HG02870 (cell line): ENCODE measurements at regions not wholly inside any gene's neighbourhood (a gene's known extent, or its start where the extent isn't known, plus 50 kb on each side); places are given as distances from the start of the nearest gene placed in this dataset.
"Not testable (repeated sequence)": the region's sequence is repeated elsewhere in the genome, so short reads cannot be mapped to it uniquely, and the experiment has no call there.

ENCODE experiments used
- ATAC-seq: cut with Tn5 transposase; IDR thresholded peaks from one replicate; pipeline ENCODE4 v1.9.1; 2021; ENCODE audit warnings: mild to moderate bottlenecking, moderate library complexity; ENCODE audit not compliant: unreplicated experiment

- no peak for ATAC-seq
Observed at GRCh38 chr1:193919827-193920226, 733.4 kb upstream of the B3GALT2 start.

GRCh38 chr1:193916452-193916851, 730.0 kb upstream of the B3GALT2 start:
- no peak for ATAC-seq

- ATAC-seq: no peak
Observed at GRCh38 chr1:193914871-193915270, 728.5 kb upstream of the B3GALT2 start.

GRCh38 chr1:193909406-193910082, 723.1 kb upstream of the B3GALT2 start:
- ATAC-seq: no peak

GRCh38 chr1:193905288-193906085, 719.1 kb upstream of the B3GALT2 start:
- ATAC-seq: no peak

- ATAC-seq: no peak
Observed at GRCh38 chr1:193891788-193892187, 705.4 kb upstream of the B3GALT2 start.

- ATAC-seq: no peak
Observed at GRCh38 chr1:193890935-193891334, 704.5 kb upstream of the B3GALT2 start.

- no peak for ATAC-seq
Observed at GRCh38 chr1:193884848-193885558, 698.6 kb upstream of the B3GALT2 start.

GRCh38 chr1:193877920-193878319, 691.5 kb upstream of the B3GALT2 start:
- not testable (repeated sequence) for ATAC-seq

- ATAC-seq: no peak
Observed at GRCh38 chr1:193868425-193868824, 682.0 kb upstream of the B3GALT2 start.

- ATAC-seq: no peak
Observed at GRCh38 chr1:193856261-193856660, 669.8 kb upstream of the B3GALT2 start.

- ATAC-seq: no peak
Observed at GRCh38 chr1:193850745-193851144, 664.3 kb upstream of the B3GALT2 start.

- ATAC-seq: no peak
Observed at GRCh38 chr1:193846876-193847604, 660.6 kb upstream of the B3GALT2 start.

- ATAC-seq: no peak
Observed at GRCh38 chr1:193846411-193846810, 660.0 kb upstream of the B3GALT2 start.

- no peak for ATAC-seq
Observed at GRCh38 chr1:193841857-193842256, 655.4 kb upstream of the B3GALT2 start.

GRCh38 chr1:193831465-193831864, 645.1 kb upstream of the B3GALT2 start:
- no peak for ATAC-seq

- no peak for ATAC-seq
Observed at GRCh38 chr1:193827516-193827915, 641.1 kb upstream of the B3GALT2 start.

GRCh38 chr1:193819376-193819775, 633.0 kb upstream of the B3GALT2 start:
- ATAC-seq: no peak

GRCh38 chr1:193807208-193807607, 620.8 kb upstream of the B3GALT2 start:
- no peak for ATAC-seq

GRCh38 chr1:193806079-193807048, 620.0 kb upstream of the B3GALT2 start:
- ATAC-seq: no peak
